ENCODE measurements at regions not wholly inside any gene's neighbourhood (a gene's known extent, or its start where the extent isn't known, plus 50 kb on each side); places are given as distances from the start of the nearest gene placed in this dataset.

- Mint-ChIP-seq H3K27ac (ENCODE audit: unreplicated experiment) (no peak overlapping the region), H3K36me3 (ENCODE audit: low read depth) (no peaks in the 10 kb centered on the region), H3K4me3 (ENCODE audit: unreplicated experiment) (no peak overlapping the region), H3K4me1 (ENCODE audit: low read depth) (no peaks in the 10 kb centered on the region), H3K9me3 (ENCODE audit: low read depth) (peaks cover 2% of the 10 kb centered on the region), H3K27me3 (ENCODE audit: low read depth) (peaks cover 19% of the 10 kb centered on the region)
- TF ChIP-seq CTCF (IDR thresholded peaks at IDR 0.05) = no peak
- DNase-seq (ENCODE audit: low spot score) = no peak
Measured at GRCh38 chr1:220991959-220992704, 112.9 kb downstream of the HLX start.

GRCh38 chr1:220992705-220993052 lies 113.4 kb downstream of the HLX start:
- Mint-ChIP-seq H3K9me3 (ENCODE audit: low read depth) (peaks cover 2% of the 10 kb centered on the region), H3K27ac (ENCODE audit: unreplicated experiment) (no peak overlapping the region), H3K27me3 (ENCODE audit: low read depth) (peaks cover 18% of the 10 kb centered on the region), H3K36me3 (ENCODE audit: low read depth) (no peaks in the 10 kb centered on the region), H3K4me3 (ENCODE audit: unreplicated experiment) (no peak overlapping the region), H3K4me1 (ENCODE audit: low read depth) (no peaks in the 10 kb centered on the region)
- DNase-seq (ENCODE audit: low spot score) = no peak
- TF ChIP-seq CTCF (IDR thresholded peaks at IDR 0.05) = no peak

GRCh38 chr1:220994671-220995070 lies 115.4 kb downstream of the HLX start:
- no peak for DNase-seq (ENCODE audit: low spot score)
- H3K36me3 Mint-ChIP-seq (ENCODE audit: low read depth) = no peaks in the 10 kb centered on the region
- no peak for TF ChIP-seq CTCF (IDR thresholded peaks at IDR 0.05)
- no peak overlapping the region for H3K4me3 Mint-ChIP-seq (ENCODE audit: unreplicated experiment)
- peaks cover 6% of the 10 kb centered on the region for H3K27me3 Mint-ChIP-seq (ENCODE audit: low read depth)
- peaks cover 2% of the 10 kb centered on the region for H3K9me3 Mint-ChIP-seq (ENCODE audit: low read depth)
- H3K4me1 Mint-ChIP-seq (ENCODE audit: low read depth) = no peaks in the 10 kb centered on the region
- H3K27ac Mint-ChIP-seq (ENCODE audit: unreplicated experiment) = no peak overlapping the region

DNA sequence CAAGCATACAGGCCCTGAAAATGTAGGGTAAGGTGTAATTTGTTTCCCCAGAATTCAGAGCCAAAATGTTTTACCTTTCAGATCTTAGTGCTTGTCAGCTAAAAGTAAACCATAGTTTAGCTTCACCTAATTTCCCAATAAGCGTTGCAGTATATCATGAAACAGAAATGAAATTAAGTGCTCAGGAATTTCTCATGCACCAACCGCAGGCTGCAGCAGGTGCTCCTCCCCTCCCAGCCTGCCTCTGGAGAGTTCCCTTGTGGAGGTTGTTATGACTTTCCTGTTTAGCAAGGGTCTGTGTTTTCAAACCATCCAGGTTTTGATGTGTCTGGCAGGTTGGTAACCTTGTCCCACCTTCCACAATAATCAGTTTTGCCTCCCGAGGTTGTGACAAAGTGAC lies 118.5 kb downstream of the HLX start:
- Mint-ChIP-seq H3K27ac (ENCODE audit: unreplicated experiment) (no peak overlapping the region), H3K9me3 (ENCODE audit: low read depth) (peaks cover 2% of the 10 kb centered on the region), H3K4me1 (ENCODE audit: low read depth) (no peaks in the 10 kb centered on the region), H3K27me3 (ENCODE audit: low read depth) (peaks cover 3% of the 10 kb centered on the region), H3K36me3 (ENCODE audit: low read depth) (no peaks in the 10 kb centered on the region), H3K4me3 (ENCODE audit: unreplicated experiment) (no peak overlapping the region)
- DNase-seq (ENCODE audit: low spot score) = no peak
- TF ChIP-seq CTCF (IDR thresholded peaks at IDR 0.05) = no peak

GRCh38 chr1:220999872-221000863 lies 120.9 kb downstream of the HLX start:
- TF ChIP-seq CTCF (IDR thresholded peaks at IDR 0.05) = no peak
- H3K4me1 Mint-ChIP-seq (ENCODE audit: low read depth) = no peaks in the 10 kb centered on the region
- H3K4me3 Mint-ChIP-seq (ENCODE audit: unreplicated experiment) = no peak overlapping the region
- H3K27ac Mint-ChIP-seq (ENCODE audit: unreplicated experiment) = no peak overlapping the region
- H3K27me3 Mint-ChIP-seq (ENCODE audit: low read depth) = peaks cover 4% of the 10 kb centered on the region
- H3K9me3 Mint-ChIP-seq (ENCODE audit: low read depth) = peaks cover 4% of the 10 kb centered on the region
- H3K36me3 Mint-ChIP-seq (ENCODE audit: low read depth) = no peaks in the 10 kb centered on the region
- no peak for DNase-seq (ENCODE audit: low spot score)
